Eye (tissue), 1 donor: ENCODE measurements at regions not wholly inside any gene's neighbourhood (a gene's known extent, or its start where the extent isn't known, plus 50 kb on each side); places are given as distances from the start of the nearest gene placed in this dataset.

Experiments
- DNase-seq: peaks from one replicate; pipeline ENCODE4 v3.0.0-alpha.2; 2015

DNA sequence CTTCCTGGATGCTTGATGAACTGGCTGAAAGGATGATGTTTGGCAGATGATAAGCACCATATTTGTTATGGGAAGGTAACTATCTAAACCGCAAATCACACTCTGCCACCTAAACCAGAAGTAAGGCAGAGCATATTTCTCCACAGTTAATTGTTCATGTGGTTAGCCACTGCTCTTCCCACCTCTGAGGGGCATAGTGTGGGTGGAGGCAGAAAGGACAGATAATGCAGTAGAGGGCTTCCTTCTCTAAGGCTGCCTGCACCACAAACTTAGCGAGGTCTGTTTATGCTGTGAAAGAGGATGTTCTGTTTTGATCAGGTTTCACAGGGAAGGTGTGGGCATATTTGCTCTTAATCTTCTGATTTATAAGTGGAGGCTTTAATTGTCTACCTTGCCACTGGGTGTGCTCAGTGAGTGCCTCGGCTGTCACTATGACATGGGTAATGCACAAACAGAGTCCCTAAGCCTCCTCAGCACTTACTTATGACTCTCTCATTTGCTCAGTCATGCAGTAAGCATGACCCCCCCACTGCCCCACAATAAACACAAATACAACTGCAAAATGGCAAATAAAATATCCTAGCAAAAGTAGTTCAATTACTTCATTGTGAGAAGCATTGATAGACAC, 401.0 kb downstream of the TMA16 start:
- peak; percentile 27 for DNase-seq

DNA sequence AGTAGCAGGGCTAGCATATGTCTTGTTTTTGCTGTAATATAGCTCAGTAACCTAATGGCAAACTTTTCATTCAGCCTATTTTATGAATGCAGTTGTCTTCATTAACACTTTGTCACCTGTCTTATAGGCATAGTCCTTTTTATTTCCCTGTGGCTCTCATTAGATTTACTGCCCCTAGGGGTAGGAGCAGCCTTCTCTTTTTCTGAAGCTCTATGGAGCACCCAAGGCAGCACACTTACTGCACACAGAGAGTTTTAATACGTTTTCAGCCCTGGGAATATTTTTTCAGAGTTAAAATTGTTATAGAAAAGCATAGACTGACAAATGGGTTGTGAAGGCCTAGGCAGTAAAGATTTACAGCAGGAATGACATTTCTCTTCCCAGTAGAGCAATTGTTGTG, 406.8 kb downstream of the TMA16 start:
- DNase-seq, result no peak

DNA sequence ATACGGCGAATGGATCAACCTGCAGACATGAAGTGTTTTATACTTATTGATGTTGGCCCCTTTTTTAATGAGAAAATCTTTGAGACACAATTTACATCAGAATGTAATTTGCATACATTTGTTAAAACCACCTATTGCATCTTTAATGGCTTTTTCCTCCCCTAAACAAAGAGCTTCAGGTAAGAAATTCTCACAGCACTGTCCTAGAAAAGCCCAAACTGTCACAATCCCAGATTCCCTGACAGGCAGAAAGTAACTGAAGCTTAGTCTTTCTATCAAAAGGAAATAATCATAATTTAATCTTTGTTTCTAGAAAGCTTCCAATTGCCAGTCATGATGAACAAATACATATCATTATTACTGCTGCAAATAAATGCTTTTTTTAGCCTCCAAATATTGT, 407.9 kb downstream of the TMA16 start:
- DNase-seq, result no peak

DNA sequence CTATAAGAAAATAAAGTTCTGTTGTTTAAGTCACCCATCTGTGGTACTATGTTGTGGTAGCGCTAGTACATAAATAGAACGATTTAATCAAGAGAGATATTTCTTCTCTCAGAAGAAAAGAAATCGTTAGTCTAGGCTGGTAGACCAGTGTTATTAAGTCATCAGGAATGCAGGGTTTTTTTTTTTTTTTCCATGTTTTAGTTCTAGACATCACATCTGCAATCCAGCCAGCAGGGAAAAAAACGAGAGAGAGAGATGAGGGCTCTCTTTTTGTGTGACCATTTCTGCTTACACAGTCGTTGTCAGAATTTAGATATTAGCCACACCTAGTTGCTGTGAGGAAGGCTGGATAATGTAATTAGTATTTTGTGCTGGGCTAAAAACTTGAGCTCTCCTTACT, 417.4 kb downstream of the TMA16 start:
- DNase-seq, result no peak

DNA sequence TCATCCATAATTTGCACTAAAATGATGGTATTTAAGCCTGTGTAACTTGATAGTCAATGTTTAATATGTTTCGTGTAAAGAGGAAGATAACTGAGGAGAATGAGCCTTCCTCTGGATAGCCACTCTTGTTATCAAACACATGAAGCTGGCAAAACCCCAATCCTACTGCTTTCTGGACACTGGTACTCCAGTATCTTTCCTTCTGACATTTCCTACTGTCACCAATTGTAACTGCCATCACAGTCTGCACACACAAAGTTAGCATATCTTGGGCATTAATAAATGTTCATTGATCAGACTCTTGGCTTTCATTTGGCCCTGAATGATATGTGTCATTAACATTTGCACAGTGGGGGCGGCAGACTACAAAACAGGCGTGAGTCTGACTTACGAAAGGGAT, 419.1 kb downstream of the TMA16 start:
- no peak for DNase-seq

DNA sequence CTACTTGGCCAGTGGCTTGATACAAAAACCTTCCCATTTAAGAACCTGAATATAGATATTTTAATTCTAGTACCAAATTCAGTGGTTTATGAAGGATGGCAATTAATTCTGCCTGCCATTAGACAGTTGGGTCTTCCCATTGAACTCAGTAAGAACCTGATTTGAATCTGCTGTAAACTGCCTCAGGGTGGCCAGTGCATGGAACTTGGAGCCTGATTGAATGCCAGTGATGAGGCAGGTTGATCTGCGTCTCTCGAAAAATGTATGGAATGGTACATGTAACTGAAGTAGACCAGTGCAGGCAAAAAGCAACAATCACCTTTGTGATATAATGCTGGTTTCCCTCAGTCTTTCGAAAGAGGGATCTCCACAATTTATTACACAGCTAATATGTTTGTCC, 421.4 kb downstream of the TMA16 start:
- no peak for DNase-seq

DNA sequence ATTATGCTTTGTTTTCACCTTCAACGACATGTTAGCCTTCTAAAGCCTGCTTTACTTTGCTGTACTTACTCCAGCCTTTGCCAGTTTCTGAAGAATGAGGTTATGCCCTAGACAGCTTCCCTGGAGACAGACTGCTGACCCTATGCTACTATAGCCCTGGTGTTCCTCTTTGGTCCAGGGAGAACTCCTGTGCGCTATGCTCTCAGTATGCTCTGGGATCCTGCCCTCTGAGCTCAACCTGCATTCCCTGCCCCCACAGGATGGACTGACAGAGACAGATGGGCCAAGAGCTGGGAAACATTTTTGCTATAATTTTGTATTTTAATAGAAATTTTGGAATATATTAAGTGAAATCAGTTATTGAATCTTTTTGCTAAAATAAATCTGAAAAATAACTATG, 425.9 kb downstream of the TMA16 start:
- no peak for DNase-seq

DNA sequence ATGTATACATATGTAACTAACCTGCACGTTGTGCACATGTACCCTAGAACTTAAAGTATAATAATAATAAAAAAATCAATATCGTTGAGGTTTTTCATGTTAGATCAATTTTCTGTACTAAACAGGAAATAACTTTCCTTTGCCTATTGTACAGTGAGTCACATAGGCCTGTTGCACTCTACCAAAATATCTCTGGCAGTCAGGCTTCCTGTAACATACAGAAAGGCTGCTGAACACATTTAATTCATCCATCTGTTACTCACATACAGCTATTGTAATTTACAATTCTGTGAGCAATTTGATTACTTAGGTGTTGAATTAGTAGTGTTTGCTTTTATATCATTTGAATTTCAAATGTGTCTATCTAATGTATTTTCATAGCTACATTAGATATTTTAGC, 427.8 kb downstream of the TMA16 start:
- DNase-seq, result no peak

DNA sequence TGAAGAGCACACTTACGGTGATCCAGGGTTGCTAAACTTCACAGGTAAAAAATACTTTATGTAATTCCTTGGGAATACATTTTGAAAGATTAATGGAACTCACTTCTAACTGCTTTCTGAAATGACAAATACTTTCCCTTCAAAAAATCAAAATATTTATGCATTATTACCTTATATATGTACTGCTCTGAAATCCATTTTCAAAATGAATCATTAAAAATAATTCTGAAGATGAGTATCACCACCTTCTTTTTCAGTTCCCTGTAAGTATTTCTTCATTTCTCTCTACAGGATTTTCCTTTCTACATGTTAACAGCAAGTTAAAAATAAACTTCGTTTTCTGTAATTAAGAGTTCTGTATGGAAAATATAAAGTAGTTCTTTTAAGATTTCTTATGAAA, 428.6 kb downstream of the TMA16 start:
- no peak for DNase-seq

DNA sequence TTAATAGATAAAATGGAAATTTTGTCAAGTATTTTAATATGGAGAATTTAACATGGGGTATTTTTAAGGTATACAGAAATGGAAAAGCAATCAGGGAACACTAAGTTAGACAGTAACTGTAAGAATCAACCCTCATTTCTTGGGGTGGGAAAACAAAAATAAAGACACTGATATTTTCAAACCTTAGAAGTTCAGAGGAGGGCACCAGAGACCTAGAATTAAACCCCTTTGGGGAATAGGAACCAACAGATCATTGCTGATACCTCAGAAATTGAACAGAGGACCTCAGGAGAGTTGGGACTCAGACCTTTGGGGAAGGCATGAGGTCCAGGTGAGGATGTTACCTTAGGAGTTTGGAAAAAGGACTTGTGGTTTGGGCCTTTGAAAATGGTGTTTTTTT, 435.6 kb downstream of the TMA16 start:
- no peak for DNase-seq

DNA sequence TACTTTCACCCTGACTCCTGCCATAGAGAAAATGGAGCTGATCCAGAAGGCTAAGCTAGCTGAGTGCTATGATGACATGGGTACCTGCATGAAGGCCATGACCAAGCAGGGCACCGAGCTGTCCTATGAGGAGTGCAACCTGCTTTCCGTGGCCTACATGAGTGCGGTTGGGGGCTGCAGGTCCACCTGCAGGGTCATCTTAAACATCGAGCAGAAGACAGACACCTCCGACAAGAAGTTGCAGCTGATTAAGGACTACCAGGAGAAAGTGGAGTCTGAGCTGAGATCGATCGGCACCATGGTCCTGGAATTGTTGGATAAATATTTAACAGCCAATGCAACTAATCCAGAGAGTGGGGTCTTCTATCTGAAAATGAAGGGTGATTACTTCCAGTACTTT, 438.0 kb downstream of the TMA16 start:
- no peak for DNase-seq

DNA sequence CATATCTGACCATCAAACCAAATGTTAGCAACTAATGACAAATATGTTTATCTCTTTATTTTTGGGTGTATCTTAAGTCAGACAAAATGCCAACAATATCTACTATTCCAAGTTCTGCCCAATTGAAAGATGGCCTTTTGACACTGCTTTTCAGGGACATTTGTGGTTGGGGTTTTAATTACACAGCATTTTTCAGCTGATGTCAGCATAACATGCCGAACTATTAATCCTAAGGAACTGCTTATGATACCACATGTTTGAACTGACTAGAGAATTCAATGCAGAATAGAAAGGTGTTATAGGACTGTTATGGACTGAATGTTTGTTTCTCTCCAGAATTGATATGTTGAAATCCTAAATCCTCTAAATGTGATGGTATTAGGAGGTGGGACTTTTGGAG, 445.1 kb downstream of the TMA16 start:
- DNase-seq, result no peak

DNA sequence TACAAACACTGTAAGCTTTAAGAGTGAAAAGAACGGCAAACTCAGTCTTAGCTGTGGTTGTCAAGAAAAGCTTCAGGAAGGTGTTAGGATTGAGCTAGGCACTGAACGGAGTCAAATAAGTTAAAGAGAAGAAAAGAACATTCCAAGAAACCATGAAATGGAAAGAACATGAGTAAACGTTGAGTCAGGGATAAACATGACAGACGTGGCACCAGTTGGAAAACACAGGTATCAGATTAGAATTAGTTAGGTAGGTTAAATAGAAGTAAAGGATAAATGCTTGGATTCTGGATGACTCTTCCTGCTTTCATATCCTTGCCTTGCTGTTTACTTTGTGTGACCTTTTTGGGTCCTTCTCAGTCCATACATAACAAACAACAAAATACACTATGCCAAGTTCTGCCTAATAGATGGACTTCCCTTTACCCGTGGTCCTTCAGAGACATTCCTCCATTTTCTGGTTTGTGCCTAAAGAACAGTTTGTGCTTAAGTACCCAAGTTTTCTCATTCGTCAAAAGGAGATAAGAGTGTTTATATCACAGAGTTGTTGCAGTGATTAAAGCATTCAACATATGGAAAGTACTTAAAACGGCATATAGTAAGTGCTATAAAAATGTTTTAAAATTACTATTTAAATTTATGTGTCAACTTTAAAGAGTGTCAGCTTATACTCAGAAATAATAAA, 446.9 kb downstream of the TMA16 start:
- DNase-seq, result no peak

DNA sequence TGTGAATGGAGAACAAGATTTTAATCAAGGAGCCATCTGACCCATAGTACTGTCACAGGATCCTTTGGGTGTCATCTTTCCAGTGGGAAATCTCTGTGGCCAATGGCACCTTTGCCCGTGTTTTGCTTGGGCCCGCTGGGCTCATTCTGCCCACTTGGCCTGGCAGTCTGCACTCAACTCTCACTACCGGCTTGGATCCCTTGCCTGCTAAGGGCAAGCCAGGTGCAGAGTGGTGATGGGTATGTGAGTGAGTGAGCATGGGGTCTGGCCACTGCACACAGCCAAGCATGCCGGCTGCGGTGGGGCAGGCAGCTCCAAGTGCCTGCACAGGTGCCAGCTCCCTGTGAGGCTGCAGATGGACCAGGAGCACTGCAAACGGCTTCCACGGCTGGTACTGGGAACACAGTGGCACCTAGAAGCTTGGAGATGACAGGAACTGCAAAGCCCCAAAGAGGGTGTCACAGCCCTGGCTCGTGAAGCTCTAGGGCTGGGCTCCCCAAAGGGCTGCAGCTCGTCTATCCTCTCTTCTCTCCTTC, 454.5 kb downstream of the TMA16 start:
- no peak for DNase-seq

DNA sequence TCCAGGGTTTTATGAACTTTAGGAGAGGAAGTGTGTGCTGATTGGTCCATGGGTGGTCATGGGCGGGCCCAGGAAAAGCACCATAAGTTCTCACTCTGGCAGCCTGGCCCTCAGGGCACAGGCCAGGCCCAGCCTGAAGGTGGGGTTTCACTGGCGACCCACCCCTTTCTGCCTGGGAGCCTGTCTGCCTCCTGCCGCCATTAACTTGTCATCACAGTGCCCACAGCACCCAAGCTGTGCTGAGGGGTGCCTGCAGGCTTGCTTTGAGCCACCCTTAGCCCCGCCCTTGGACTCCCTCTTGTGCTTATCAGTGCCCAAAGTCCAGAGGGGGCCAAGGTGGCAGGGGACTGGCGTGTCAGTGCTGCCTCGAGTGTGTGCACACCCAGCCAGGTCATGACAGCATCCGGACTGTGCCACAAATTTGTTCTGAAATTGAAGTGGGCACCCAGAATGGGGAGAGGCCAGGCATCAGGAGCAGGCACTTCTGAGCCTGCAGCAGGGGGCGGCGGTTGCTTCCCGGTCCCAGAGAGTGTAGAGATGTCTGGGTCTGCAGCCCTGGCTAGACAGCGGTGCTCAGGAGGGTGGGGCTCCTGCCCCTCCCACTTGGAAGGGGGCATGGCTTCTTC, 455.6 kb downstream of the TMA16 start:
- no peak for DNase-seq

DNA sequence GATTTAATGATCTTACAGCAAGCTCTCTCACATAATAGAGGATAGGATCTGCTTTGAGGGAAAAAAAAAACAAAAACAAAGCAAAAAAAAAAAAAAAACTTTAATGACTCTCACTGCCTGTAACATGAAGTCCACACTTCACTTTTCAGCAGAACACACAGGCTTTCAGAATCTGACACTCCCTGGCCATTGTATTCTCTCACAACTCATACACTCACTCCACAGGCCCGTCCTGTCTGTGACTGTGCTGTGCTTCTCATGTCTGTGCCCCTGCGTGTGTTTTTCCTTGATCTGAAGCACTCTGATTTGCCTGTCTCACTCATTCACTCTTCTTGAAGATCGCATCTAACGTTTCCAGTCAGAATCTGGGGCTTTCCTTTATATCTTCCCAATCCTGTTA, 460.8 kb downstream of the TMA16 start:
- DNase-seq, result no peak

DNA sequence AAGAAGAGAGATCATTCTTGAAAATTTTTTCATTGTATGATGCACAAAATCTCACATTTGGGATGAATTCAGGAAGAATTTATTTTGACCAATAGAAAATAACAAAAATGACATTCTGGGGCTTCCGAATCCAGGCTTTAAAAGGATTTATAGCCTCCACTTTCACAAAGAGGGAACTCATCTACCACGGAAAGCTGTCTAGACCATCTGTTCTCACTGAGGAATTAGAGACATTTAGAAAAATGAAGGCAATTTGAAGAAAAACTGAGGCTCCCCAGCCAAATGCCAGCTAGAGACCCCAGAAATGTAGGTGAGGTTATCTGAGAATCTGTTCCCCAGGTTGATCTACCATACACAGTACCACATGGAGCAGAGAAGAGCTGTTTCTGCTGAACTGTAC, 464.3 kb downstream of the TMA16 start:
- no peak for DNase-seq

DNA sequence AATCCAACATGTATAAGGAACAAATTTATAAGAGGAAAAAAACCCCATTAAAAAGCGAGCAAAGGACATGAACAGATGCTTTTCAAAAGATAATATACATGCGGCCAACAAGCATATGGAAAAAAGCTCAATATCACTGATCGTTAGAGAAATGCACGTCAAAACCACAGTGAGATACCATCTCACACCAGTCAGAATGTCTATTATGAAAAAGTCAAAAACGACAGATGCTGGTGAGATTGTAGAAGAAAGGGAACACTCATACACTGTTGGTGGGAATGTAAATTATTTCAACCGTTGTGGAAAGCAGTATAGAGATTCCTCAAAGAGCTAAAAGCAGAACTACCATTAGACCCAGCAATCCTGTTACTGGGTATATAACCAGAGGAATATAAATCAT, 465.4 kb downstream of the TMA16 start:
- no peak for DNase-seq

DNA sequence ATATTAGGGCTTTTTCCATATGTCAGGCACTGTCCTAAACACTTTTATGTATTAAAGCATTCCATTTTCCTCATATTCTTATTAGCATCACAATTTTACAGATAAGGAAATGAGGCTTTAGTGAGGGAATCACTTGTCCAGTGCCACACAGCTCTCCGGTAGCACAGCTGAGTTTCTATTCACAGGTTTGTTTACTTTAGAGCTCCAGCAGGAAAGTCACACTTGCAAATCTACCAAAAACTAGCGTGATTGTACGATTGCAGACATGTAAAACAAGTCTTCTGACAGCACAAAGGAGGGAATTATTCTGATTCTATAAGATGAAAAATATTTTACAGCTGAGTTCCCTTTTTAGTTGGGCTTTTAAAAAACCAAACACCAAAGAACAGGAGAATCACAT, 472.1 kb downstream of the TMA16 start:
- no peak for DNase-seq

DNA sequence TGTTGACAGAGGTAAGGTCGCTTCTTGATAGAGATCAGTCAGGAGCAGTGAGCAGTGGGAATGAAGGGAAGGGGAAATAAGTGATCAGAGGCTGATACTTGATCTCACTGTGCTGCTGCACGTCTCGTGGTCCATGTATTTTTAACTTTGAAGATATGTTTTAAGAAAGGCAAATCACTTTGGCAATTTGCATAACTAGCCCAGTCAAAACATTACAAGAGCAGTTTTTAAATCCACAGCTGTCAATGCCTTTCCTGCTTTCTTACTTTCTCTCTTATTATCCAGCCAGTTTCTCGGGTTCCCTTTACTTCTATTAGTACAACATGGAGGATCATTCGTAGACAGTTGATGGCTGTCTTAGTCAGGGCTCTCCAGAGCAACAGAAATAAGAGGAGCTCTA, 472.8 kb downstream of the TMA16 start:
- no peak for DNase-seq

DNA sequence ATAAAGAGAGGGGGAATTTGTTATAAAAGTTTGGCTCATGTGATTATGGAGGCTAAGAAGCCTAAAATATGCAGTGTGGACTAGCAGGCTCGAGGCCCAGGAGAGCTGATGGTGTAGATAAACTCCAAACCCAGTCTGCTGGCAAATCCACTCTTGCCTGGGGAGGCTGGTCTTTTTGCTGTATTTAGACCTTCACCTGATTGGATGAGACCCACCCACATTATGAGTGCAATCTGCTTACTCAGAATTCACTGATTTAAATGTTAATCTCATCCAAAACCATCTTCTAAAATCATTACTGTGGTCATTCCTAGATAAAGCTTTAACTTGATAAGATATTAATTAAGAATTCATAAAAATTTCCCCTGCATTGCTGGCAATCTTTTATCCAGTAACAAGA, 473.2 kb downstream of the TMA16 start:
- no peak for DNase-seq

DNA sequence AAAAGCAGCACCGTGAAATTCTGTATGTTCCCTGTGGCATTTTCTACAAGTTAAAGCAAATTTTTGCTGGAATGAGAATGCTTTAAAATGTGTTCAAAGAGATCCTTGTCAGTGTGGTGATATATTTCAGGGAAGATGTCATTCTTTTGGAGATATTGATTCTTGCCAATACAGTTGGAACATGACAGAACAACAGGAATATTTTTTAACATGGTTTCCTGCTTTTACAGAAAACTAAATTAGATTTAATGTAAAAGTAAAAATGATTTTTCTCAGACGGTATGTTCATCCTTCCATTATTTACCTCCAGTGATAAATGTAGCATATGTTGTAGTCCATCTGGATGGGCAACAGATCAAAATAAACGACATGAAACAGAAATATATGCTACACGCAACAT, 474.8 kb downstream of the TMA16 start:
- no peak for DNase-seq

DNA sequence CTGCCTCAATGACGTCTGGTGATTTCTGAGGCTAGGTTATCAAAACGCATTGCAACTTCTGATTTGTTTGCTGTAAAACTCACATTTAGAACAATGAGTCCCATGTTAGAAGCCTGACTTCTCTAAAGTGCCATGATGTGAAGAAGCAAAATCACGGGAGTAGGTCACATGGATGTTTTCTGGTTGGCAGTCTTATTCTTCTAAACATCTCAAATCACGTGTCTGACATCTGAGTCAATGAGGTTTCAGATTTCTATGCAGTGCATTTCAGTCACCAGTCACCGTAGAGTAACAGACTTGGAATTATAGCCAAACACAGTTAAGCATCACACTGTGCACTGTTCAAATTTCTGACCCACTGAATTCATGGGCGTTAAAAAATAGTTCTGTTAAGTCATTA, 482.1 kb downstream of the TMA16 start:
- no peak for DNase-seq

DNA sequence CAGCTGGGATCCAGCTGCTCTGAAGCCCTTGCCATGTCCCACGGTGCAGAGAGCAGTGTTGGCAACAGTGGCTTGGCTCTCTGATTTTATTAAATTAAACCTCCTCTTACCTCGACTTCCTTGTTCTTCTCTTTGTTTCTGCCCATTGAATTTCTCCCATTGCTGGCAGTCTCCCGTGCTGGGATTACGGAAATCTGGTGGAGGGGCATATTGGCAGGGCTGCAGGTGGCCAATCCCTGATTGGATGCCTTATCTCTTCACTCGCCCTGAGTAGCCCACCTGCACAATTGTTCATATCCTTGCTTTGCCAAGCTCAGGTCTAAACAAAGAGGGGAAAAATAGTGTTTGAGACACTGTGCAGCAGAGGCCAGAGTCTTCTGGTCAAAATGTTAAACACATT, 493.9 kb downstream of the TMA16 start:
- DNase-seq, result no peak

DNA sequence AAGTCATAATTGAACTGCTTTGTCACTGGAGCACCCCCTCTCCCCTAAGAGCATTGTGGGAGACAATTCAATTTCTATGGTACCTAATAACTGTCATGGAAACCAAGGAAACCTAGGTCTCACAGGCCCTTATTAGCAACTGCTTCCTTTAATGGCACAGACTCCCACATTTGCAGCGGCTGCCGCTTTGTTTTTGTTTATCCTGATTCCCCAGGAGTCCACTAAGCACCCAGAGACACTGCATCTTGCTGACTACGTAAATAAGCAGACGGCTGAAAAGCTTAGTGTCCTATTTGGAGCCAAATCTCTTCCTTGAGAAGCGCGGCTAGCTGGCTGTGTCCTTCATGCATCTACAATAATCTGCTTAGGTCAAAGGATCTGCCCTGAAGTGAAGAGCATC, 494.4 kb downstream of the TMA16 start:
- DNase-seq, result peak; percentile 41
